SK-N-SH (cell line): ENCODE measurements at regions not wholly inside any gene's neighbourhood (a gene's known extent, or its start where the extent isn't known, plus 50 kb on each side); places are given as distances from the start of the nearest gene placed in this dataset.

Experiments used
- CTCF ChIA-PET: fragments of 300-600, 350-600 bp; formaldehyde crosslinking; extraction: SDS; loops from one replicate; lab custom pipeline; 2021; lab: Yijun Ruan, JAX
- POLR2A ChIA-PET: fragments of 350-600 bp; sonication (Branson Sonifier 250); formaldehyde crosslinking; extraction: SDS; loops from one replicate; lab custom pipeline; 2020; ENCODE audit warnings: antibody characterized with exemption, inconsistent platforms; lab: Yijun Ruan, JAX
- DNase-seq: peaks from one replicate; pipeline ENCODE4 v3.0.0; 2012
- H2AFZ ChIP-seq: fragments of 200-600 bp; sonication (generic); 2 replicates; pipeline ENCODE4 v1.8.1; 2016; ENCODE audit warnings: antibody characterized with exemption, mild to moderate bottlenecking, low read depth
- H3F3A ChIP-seq: fragments of 200-600 bp; sonication (generic); replicated peaks from 2 replicates; pipeline ENCODE3; 2016; ENCODE audit warnings: antibody characterized with exemption, mild to moderate bottlenecking; ENCODE audit not compliant: insufficient read depth
- H3K27ac ChIP-seq, 2 experiments: fragments of 200-500 bp in 1 of 2; fragments of 200-600 bp in 1 of 2; sonication (Bioruptor generic) in 1 of 2; sonication (generic), shearing (Covaris generic) in 1 of 2; 2 replicates each; pipeline versions ENCODE4 v1.5.1 to v1.6.1; 2014 to 2016; ENCODE audit warnings: low read depth in 2 of 2, inconsistent platforms in 1 of 2, low read length in 1 of 2, mild to moderate bottlenecking in 1 of 2, mixed read lengths in 1 of 2
- H3K27me3 ChIP-seq: fragments of 200-600 bp; sonication (generic), shearing (Covaris generic); 2 replicates; pipeline ENCODE4 v1.6.1; 2016; ENCODE audit warnings: mixed run types; ENCODE audit not compliant: insufficient read depth
- H3K36me3 ChIP-seq, 2 experiments: fragments of 200-500 bp in 1 of 2; fragments of 200-600 bp in 1 of 2; sonication (Bioruptor generic) in 1 of 2; sonication (generic) in 1 of 2; replicated peaks in 1 of 2; 2 replicates each; pipeline versions ENCODE3 to v1.5.1; 2014 to 2016; ENCODE audit warnings: low read length in 1 of 2, mild to moderate bottlenecking in 1 of 2; ENCODE audit not compliant: insufficient read depth in 2 of 2, control insufficient read depth in 1 of 2
- H3K4me1 ChIP-seq, 2 experiments: fragments of 200-500 bp in 1 of 2; fragments of 200-600 bp in 1 of 2; sonication (Bioruptor generic) in 1 of 2; sonication (generic), shearing (Covaris generic) in 1 of 2; 2 replicates each; pipeline versions ENCODE4 v1.5.1 to v1.6.1; 2014 to 2016; ENCODE audit warnings: low read depth in 1 of 2, low read length in 1 of 2, mixed run types in 1 of 2; ENCODE audit not compliant: insufficient read depth in 2 of 2, control insufficient read depth in 1 of 2
- H3K4me2 ChIP-seq: fragments of 200-600 bp; sonication (generic), shearing (Covaris generic); 2 replicates; pipeline ENCODE4 v1.6.1; 2017; ENCODE audit warnings: mixed run types
- H3K4me3 ChIP-seq, 2 experiments: fragments of 200-500 bp in 1 of 2; fragments of 200-600 bp in 1 of 2; sonication (Bioruptor generic) in 1 of 2; sonication (generic), shearing (Covaris generic) in 1 of 2; 2 replicates each; pipeline versions ENCODE4 v1.5.1 to v1.8.1; 2014 to 2016; ENCODE audit warnings: low read depth in 2 of 2, inconsistent platforms in 1 of 2, low read length in 1 of 2, mild to moderate bottlenecking in 1 of 2, mixed read lengths in 1 of 2, moderate library complexity in 1 of 2
- H3K79me2 ChIP-seq: fragments of 200-600 bp; sonication (generic); 2 replicates; pipeline ENCODE4 v1.8.1; 2017; ENCODE audit warnings: mild to moderate bottlenecking; ENCODE audit not compliant: insufficient read depth
- H3K9ac ChIP-seq: fragments of 200-600 bp; sonication (generic); 2 replicates; pipeline ENCODE4 v1.6.1; 2017; ENCODE audit warnings: mixed run types
- H3K9me2 ChIP-seq: fragments of 200-600 bp; sonication (generic); 2 replicates; pipeline ENCODE4 v1.6.1; 2017; ENCODE audit warnings: mixed run types
- H3K9me3 ChIP-seq: fragments of 200-600 bp; sonication (generic); 2 replicates; pipeline ENCODE4 v1.6.1; 2017; ENCODE audit warnings: mixed run types, mild to moderate bottlenecking, moderate library complexity
- H4K20me1 ChIP-seq: fragments of 200-600 bp; sonication (generic); 2 replicates; pipeline ENCODE4 v1.6.1; 2017; ENCODE audit warnings: mild to moderate bottlenecking, mixed run types; ENCODE audit not compliant: insufficient read depth
- CHD2 ChIP-seq: fragments of 150-350 bp; IDR thresholded peaks from 2 replicates; pipeline ENCODE4 v1.6.1; 2018; ENCODE audit warnings: low read length; ENCODE audit not compliant: partially characterized antibody
- FOSL2 ChIP-seq: IDR thresholded peaks from 2 replicates; pipeline ENCODE4 v1.4.0; 2012; ENCODE audit warnings: low read depth, mild to moderate bottlenecking, moderate library complexity, borderline replicate concordance
- FOXJ3 ChIP-seq: sonication (generic); formaldehyde crosslinking; IDR thresholded peaks from 2 replicates; pipeline ENCODE4 v1.5.1; 2020; ENCODE audit warnings: mild to moderate bottlenecking, missing genetic modification reagents
- FOXM1 ChIP-seq: IDR thresholded peaks from 2 replicates; pipeline ENCODE4 v1.4.0; 2012; ENCODE audit warnings: low read depth, mild to moderate bottlenecking
- GATA2 ChIP-seq: sonication (generic); formaldehyde crosslinking; IDR thresholded peaks from 2 replicates; pipeline ENCODE4 v1.5.0; 2020; ENCODE audit warnings: mild to moderate bottlenecking, missing genetic modification reagents
- MEF2A ChIP-seq: IDR thresholded peaks from 2 replicates; pipeline ENCODE4 v1.4.0; 2012; ENCODE audit warnings: low read depth, borderline replicate concordance
- NRF1 ChIP-seq: IDR thresholded peaks from 2 replicates; pipeline ENCODE4 v1.6.1; 2012; ENCODE audit warnings: low read depth, mild to moderate bottlenecking, low read length
- RCOR1 ChIP-seq: fragments of 150-350 bp; IDR thresholded peaks from 2 replicates; pipeline ENCODE4 v1.6.1; 2017; ENCODE audit warnings: antibody characterized with exemption, low read length
- RFX5 ChIP-seq: IDR thresholded peaks from 2 replicates; pipeline ENCODE4 v1.6.1; 2012; ENCODE audit warnings: mild to moderate bottlenecking, improper control_type of control experiment, low read length
- RXRA ChIP-seq: IDR thresholded peaks from 2 replicates; pipeline ENCODE4 v1.4.0; 2012; ENCODE audit warnings: low read depth, mild to moderate bottlenecking, borderline replicate concordance
- SMC3 ChIP-seq: IDR thresholded peaks from 2 replicates; pipeline ENCODE4 v1.6.1; 2012; ENCODE audit warnings: low read depth, low read length, improper control_type of control experiment
- TAF1 ChIP-seq: IDR thresholded peaks from 2 replicates; pipeline ENCODE4 v1.6.1; 2012; ENCODE audit warnings: low read depth, mild to moderate bottlenecking, low read length, moderate library complexity, borderline replicate concordance
- TCF12 ChIP-seq: IDR thresholded peaks from 2 replicates; pipeline ENCODE4 v1.4.0; 2012
- ZBTB33 ChIP-seq: IDR thresholded peaks from 2 replicates; pipeline ENCODE4 v1.4.0; 2012; ENCODE audit warnings: low read depth, borderline replicate concordance
- WGBS: methylation state at CpG from one replicate; pipeline ENCODE4 v1.1.6; 2017; ENCODE audit warnings: low lambda C conversion rate; 5-methylcytosine and 5-hydroxymethylcytosine counted together
- TF ChIP-seq, protein P1 (sequence below): fragments of 200-600 bp; sonication (generic); IDR thresholded peaks from 2 replicates; pipeline ENCODE4 v1.6.1; 2017; ENCODE audit warnings: antibody characterized with exemption, mild to moderate bottlenecking, moderate library complexity
- TF ChIP-seq, protein P2 (sequence below): IDR thresholded peaks from 2 replicates; pipeline ENCODE4 v1.6.1; 2012; ENCODE audit warnings: mild to moderate bottlenecking, low read depth, low read length, moderate library complexity

- no peaks in the 10 kb centered on the region for H4K20me1 ChIP-seq
- H3K36me3 ChIP-seq, result no peaks in the 10 kb centered on the region
- H3K4me2 ChIP-seq, result no peak overlapping the region
- H2AFZ ChIP-seq, result no peak overlapping the region
- ChIA-PET CTCF (no interaction called here), POLR2A (no interaction called here)
- no peak overlapping the region for H3K27ac ChIP-seq
- WGBS, result 83% methylated on average over 6 of the region's 6 CpGs
- no peaks in the 10 kb centered on the region for H3K9me3 ChIP-seq
- no peaks in the 10 kb centered on the region for H3K9me2 ChIP-seq
- TF ChIP-seq CHD2 (no peak), RFX5 (no peak), FOSL2 (no peak), RXRA (no peak), TAF1 (no peak)
- no peaks in the 10 kb centered on the region for H3K79me2 ChIP-seq
- no peak for DNase-seq
- no peaks in the 10 kb centered on the region for H3K27me3 ChIP-seq
- H3K4me1 ChIP-seq, result no peaks in the 10 kb centered on the region
- no peak overlapping the region for H3K4me3 ChIP-seq
- no peaks in the 10 kb centered on the region for H3F3A ChIP-seq
- H3K9ac ChIP-seq, result no peak overlapping the region
These were observed 77.9 kb upstream of the FHIP2A start for GRCh38 chr10:114743521-114744231.

GRCh38 chr10:114746531-114746930 is 75.0 kb upstream of the FHIP2A start:
- Histone ChIP-seq H3F3A (peaks cover 6% of the 10 kb centered on the region), H3K9me2 (no peaks in the 10 kb centered on the region), H4K20me1 (no peaks in the 10 kb centered on the region), H2AFZ (no peak overlapping the region), H3K27me3 (no peaks in the 10 kb centered on the region), H3K36me3 (no peaks in the 10 kb centered on the region), H3K4me2 (no peak overlapping the region)
- CTCF ChIA-PET, result interaction anchor here (1.2 kb wide), 1 partner anchor 11 kb away, joined by 3 read pairs; no protein-coding TSS in a partner anchor
- DNase-seq, result no peak
- TF ChIP-seq RCOR1, result no peak
- TF ChIP-seq, protein P1, sequence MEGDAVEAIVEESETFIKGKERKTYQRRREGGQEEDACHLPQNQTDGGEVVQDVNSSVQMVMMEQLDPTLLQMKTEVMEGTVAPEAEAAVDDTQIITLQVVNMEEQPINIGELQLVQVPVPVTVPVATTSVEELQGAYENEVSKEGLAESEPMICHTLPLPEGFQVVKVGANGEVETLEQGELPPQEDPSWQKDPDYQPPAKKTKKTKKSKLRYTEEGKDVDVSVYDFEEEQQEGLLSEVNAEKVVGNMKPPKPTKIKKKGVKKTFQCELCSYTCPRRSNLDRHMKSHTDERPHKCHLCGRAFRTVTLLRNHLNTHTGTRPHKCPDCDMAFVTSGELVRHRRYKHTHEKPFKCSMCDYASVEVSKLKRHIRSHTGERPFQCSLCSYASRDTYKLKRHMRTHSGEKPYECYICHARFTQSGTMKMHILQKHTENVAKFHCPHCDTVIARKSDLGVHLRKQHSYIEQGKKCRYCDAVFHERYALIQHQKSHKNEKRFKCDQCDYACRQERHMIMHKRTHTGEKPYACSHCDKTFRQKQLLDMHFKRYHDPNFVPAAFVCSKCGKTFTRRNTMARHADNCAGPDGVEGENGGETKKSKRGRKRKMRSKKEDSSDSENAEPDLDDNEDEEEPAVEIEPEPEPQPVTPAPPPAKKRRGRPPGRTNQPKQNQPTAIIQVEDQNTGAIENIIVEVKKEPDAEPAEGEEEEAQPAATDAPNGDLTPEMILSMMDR, result no peak
- no peak for TF ChIP-seq NRF1
- TF ChIP-seq RFX5, result no peak
- no peak for TF ChIP-seq MEF2A
- TF ChIP-seq GATA2 (CRISPR knock-in tag), result no peak
- no peak for TF ChIP-seq TAF1
- no peak for TF ChIP-seq CHD2
- no peak for TF ChIP-seq SMC3
- TF ChIP-seq, protein P2, sequence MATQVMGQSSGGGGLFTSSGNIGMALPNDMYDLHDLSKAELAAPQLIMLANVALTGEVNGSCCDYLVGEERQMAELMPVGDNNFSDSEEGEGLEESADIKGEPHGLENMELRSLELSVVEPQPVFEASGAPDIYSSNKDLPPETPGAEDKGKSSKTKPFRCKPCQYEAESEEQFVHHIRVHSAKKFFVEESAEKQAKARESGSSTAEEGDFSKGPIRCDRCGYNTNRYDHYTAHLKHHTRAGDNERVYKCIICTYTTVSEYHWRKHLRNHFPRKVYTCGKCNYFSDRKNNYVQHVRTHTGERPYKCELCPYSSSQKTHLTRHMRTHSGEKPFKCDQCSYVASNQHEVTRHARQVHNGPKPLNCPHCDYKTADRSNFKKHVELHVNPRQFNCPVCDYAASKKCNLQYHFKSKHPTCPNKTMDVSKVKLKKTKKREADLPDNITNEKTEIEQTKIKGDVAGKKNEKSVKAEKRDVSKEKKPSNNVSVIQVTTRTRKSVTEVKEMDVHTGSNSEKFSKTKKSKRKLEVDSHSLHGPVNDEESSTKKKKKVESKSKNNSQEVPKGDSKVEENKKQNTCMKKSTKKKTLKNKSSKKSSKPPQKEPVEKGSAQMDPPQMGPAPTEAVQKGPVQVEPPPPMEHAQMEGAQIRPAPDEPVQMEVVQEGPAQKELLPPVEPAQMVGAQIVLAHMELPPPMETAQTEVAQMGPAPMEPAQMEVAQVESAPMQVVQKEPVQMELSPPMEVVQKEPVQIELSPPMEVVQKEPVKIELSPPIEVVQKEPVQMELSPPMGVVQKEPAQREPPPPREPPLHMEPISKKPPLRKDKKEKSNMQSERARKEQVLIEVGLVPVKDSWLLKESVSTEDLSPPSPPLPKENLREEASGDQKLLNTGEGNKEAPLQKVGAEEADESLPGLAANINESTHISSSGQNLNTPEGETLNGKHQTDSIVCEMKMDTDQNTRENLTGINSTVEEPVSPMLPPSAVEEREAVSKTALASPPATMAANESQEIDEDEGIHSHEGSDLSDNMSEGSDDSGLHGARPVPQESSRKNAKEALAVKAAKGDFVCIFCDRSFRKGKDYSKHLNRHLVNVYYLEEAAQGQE, result no peak
- TF ChIP-seq FOXJ3 (CRISPR knock-in tag), result no peak
- TF ChIP-seq TCF12, result no peak
- TF ChIP-seq FOXM1, result no peak
- no peak for TF ChIP-seq ZBTB33
- TF ChIP-seq, all 33 proteins: peak for 0
- WGBS, result 95% methylated on average over 3 of the region's 3 CpGs
- H3K79me2 ChIP-seq, result no peaks in the 10 kb centered on the region
- H3K4me1 ChIP-seq, result no peaks in the 10 kb centered on the region
- no peaks in the 10 kb centered on the region for H3K9me3 ChIP-seq
- H3K9ac ChIP-seq, result no peak overlapping the region
- no peak overlapping the region for H3K4me3 ChIP-seq
- no peak overlapping the region for H3K27ac ChIP-seq
- POLR2A ChIA-PET, result no interaction called here
